IPS-NIHi7 (cell line): ENCODE measurements at regions not wholly inside any gene's neighbourhood (a gene's known extent, or its start where the extent isn't known, plus 50 kb on each side); places are given as distances from the start of the nearest gene placed in this dataset.

Experiments
- DNase-seq: peaks from one replicate; pipeline ENCODE4 v3.0.0; 2012; ENCODE audit warnings: mixed read lengths; ENCODE audit errors: extremely low spot score

DNA sequence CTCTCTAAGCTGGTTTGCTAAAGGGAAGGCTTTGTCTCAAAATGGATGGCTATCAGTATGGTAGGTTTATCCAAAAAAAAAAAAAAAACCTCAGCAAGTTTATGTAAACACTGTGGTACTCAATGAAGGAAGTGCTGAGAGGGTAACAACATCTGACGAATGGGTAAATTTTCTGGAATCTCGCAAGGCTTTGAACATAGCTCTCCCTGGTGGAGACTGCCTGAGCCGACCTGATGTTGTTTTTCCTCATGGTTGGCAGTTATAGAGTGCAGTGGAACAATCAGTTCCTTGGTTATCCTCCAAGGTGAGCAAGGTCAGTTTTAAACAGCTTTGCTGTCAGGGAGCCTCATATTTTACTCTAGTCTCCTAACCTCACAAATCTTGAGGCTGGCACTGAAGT, 94.6 kb downstream of the ZPLD1 start:
- DNase-seq, result peak; percentile 65

DNA sequence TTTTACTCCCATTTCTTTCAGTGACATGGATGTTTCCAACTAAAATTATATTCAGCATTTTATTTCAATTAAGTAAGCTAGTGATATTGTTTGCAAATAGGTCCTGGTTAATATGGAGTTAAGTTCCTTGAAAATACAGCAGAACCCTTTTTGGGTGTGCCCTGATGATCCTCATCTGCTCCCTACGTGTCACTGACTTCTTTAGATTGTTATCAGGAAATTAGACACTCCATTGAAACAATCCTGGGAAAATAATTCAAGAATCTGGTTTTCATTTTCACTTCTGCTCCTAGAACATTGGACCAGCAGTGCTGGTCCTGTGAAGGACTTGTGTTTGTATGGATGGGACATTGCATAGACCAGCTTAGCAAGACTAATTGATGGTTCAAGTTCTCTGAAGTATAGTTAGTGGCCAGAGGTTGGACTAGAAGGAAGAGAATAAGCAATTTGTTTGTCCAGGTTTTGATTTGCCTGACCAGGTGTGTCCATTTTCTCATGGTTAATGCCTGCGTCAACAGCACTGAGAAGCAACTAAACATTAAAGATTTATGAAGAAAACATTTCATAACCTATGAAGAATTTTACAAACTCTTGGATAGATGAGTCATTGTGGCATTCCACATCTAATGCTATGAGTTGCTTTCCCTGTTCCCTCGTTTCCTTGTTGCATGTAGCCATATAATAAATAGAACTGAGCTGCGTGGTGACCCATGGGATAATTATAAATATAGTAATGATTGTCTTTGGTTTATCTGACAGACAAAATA, 95.8 kb downstream of the ZPLD1 start:
- DNase-seq, result no peak

DNA sequence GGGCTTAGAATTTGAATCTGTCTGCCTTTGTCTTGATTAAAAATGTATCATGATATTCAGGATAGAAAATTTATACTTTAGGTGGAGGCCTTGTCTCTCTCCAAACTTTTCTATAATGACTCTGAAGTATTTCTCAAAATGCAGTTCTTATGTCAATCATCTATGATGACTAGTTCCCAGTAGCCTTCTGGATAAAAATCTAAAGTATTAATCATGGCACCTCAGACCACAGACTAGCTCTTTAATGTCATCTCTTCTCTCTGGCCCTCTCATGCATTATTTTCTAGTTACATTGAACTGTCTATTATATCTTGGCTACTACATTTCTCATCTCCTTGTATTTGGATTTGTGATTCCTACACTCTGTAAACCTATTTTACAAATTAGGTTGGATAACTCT, 96.9 kb downstream of the ZPLD1 start:
- no peak for DNase-seq

DNA sequence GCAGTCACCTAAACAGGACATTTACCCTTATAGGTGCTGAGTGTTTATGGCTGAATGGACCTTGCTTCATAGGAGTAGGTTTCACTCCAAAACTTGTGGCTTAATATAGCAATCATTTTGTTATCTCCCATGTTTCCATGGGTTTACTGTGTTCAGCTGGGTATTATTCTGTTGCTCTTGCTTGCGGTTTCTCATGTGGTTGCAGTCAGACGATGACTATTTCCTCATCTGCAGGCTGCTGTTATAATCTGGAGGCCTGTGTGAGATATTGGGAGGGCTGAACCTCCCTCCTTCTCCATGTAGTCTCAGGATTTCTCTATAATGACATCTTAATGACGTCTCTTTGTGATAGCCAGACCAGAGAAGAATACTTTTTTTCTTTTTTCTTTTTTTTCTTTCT, 98.1 kb downstream of the ZPLD1 start:
- no peak for DNase-seq

DNA sequence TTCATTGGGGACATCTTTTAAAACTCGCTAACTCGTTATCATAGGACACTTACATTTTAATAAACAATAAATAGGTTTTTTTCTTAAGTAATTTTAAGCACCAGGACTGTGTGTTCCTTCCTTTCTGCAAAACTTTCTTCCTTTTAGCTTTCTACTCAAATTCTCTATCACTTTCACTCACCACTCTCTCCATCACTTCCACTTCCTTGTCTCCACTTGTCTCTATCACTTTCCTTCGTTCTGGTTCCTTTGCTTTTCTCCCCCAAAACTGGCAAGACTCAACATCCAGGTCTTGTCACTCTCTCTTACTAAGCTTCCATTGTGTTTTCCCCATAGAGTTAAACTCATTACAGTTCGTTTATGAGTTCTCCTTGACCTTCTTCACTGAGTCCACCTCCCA, 99.0 kb downstream of the ZPLD1 start:
- DNase-seq, result no peak

DNA sequence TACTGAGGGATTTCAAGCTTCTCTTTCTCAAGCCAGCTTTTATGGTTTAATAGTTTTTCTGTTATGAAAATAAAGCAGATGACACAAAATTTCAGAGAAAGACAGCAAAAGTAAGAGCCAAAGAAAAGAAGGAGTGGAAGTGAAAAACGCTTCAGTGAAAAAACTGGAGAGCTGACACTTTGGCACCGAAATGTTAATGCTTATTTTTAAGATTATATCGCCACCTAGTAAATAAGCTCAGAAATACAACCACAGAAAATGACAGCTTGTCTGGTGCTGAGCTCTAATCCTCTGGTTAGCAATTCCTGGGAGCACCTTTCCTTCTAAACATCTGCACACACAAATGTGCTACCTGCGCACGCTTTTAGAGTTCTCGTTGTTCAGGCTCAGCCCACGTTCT, 101.6 kb downstream of the ZPLD1 start:
- peak; percentile 32 for DNase-seq

DNA sequence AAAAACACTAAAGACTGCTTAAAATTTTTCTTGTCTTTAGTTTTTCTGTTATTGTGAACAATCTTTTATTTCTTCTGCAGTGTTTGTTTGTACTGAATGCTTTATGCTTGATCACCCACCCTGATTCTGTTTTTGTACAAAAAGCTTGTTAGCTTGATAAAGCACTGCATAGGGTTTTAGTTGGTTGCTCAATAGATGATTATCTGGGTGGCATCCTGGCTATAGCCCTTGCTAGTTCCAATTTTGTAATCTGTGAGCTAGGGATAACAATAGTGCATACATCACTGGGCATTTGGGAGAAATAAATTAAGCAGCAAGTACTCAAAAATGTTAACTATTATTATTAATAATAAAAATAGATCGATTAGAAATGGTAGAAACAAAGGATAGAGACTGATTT, 102.3 kb downstream of the ZPLD1 start:
- DNase-seq, result no peak

DNA sequence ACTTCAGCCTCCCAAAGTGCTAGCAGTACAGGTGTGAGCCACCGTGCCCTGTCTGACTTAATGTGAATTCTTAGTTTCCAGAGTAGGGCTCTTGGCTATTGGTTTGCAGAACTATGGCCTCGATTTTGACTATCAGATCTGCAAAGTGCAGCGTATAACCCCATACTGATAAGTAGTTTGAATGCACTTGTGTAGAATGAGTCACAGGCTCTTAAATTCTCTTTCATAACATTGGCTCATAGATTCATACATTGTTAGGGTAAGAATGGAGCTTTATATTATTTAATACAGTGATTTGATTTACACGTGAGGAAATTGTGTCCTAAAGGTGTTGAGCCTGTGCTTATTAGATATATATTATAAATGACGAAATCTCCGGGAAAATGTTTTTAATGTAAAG, 109.9 kb downstream of the ZPLD1 start:
- no peak for DNase-seq

DNA sequence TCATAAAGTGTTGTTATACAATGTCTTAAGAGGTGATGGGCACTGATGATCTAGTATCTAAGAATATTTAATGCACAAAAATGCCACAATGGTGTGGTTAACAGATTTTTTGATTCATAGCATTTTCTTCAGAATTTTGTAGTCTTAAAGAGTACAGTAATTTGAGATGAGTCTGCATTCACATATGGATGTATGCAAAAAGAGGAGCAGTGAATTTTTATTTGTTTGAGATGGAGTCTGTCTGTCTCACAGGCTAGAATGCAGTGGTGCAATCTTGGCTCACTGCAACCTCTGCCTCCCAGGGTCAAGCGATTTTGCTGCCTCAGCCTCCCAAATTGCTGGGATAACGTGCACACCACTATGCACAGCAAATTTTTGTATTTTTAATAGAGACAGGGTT, 110.5 kb downstream of the ZPLD1 start:
- DNase-seq, result no peak

DNA sequence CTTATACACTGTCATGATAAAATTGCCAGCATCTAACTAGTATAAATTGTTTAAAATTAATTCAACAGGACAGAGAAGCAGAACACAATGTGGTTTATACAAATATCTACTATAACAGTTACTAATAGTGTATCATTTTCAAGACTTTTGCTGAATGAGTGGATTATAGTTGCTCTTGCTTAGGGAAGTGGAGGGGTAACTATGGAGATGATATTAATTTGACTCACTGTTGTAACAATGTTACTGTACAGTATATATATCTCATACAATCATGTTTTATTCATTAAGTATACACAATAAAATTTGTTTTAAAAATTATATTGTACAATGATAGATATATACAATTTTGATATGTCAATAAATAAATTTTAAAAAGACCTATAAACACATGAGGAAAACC, 119.1 kb downstream of the ZPLD1 start:
- DNase-seq, result no peak

DNA sequence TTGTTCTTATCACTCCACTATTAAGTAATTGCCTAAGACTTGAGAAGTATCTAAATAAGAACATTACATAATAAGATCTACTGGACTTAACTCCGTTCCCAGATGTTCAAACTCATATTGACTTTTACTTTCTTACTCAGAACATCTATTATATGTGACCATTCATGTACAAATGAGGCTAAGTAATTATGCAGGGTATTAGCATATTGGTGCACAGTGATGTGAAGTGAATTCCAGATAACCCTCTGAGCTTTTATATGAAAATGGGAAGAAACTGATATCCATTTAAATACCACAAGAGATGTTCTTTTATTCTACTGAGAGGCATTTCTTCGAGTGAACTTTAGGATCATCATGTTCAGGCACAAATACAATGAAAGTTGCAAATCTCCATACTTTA, 135.7 kb downstream of the ZPLD1 start:
- DNase-seq, result no peak

DNA sequence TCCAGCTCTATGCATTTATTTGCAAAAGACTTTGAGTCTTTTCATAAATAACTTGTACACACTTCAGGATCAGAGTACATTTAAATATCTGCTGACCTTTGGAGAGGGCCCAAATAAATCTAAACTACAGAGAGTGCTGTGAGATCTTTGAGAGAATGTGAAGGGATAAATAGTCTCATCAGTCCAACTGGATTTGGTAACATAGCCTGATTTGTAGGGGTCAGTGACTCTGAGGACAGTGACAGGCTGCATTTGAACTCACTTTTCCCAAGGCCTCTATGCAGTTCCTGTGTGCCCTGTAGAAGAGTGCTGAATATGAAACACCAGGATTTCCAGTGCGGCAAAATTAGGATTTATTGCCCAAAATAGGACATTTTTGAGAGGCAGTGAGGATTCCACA, 136.2 kb downstream of the ZPLD1 start:
- DNase-seq, result no peak

DNA sequence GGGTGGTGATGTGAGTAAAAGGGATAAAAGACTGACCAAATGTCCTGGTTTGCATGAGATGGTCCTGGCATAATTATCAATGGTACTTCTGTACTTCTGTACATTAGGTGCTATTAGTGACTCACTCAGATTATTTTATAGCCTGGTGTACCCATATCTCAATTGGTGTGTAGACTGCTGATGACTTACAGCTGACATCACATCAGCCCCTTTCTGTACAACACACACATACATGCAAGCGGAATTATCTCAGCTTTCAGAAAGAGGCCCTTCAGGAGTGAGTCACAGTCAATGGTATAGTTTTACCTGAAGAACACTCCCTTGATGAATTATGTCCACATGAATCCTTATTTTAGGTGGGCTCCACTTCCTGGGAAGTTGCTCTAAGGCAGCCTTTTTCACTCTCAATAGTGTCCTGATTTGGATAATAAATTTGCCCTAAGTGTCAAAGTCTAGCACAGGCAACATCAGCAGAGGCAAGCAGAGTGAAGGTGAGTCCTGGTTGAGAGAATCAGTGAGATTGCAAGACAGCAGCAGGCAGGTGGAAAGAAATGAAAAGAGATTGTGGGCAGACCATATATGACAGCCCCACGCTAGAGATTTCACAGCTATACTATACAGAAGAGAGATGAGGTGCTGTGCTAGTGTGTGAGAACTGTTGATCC, 137.0 kb downstream of the ZPLD1 start:
- no peak for DNase-seq

DNA sequence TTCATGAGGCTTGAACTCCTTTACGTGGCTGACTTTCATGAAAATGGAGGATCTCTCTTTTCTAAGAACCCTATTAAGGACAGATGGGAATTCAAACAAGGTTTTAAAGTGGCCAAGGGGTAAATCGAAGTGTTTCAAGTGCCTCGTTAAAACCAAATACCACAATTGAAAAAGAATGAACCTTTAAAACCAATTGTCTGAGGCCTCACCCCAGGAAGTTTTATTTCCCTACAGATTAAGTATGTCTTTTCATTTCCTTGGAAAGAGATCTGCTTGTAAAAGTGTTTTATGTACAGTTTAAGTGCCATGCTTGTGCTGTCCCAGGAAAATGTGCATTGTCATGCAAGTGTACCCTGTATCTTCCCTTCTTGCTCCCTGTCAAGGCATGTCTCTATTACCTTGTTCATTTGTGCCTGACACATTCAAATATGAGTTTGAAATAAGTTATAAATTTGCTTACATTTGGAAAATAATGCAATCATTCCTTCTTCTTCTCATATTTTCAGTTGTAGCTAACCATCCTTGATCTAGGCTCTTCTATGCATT, 138.7 kb downstream of the ZPLD1 start:
- DNase-seq, result no peak

DNA sequence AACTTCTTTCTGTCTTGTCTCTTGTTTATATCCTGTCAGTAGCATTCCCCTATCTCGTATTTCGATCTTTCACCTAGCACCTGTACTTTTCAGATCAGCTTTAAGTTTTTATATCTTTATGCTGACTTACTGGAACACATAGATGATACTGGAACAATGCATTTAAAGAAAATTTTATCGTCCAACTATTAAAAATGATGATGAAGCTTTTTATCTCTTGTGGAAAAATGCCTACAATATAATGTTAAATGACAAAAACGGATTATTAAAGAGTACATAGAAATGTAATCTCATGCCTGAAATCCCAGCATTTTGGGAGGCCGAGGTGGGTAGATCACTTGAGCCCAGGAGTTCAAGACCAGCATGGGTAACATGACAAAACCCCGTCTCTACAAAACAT, 139.5 kb downstream of the ZPLD1 start:
- no peak for DNase-seq

DNA sequence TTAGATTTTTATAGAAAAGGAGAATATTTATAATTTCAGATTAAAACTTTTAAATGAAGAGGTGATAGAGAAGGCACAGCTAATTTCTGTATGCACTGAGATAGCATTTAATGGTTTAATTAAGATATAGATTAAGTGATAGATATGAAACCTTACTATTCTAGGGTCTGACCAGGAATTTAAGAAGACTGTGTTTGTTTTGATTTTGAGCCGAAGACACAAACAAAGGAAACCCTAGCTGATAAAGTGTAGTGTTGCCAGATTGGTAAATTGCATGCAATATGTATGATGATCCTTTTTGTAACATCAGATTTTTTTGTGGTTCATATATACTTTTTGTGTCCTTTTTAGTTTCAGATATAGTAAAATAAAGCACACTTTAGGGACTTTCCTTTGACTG, 141.8 kb downstream of the ZPLD1 start:
- DNase-seq, result no peak

DNA sequence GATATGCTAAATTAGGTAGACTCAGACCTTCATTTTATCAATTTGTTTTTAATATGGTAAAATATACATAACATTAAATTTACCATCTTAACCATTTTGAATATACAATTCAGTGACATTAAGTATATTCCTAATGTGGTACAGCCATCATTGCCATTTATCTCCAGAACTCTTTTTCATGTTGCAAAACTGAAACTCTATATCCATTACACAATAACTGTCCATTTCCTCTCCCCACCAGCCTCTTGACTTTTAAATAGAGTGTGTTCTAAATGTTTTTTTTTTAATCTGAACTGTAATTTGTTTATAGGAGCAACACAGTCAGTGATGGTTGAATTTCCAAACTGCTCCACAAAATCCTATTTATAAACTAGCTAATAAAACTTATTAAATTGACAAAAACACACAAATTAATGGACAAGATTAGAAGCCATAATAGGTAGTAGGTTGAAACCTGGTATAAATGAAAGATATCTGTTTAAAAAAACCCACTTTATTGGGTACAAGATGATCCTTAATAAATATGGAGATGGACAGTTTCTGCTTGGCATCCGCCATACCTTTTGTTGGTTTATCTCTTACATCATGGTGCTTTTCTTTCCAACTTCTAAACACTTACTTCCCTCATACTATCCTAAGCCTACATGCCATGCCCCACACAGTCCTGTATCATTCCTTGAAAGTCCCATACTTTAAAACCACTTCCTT, 142.4 kb downstream of the ZPLD1 start:
- no peak for DNase-seq

DNA sequence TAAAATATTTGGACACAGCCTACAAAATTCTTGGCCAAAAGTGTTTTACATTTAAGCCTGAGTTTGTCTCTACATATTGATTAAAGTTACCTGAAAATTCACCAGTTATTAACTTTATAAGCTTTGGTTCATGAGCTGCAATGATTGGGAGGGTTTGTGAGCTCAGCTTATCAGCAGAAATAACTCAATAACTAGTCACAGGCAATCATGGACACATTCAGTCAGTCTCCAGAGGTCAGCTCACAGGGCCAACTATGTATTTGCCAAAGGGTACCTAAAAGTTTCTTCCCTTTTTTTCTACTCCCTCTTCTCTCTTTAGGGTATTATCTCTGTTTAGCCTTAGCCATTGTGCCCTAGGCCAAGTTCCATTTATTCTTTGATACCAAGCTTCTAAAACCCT, 145.9 kb downstream of the ZPLD1 start:
- DNase-seq, result no peak

DNA sequence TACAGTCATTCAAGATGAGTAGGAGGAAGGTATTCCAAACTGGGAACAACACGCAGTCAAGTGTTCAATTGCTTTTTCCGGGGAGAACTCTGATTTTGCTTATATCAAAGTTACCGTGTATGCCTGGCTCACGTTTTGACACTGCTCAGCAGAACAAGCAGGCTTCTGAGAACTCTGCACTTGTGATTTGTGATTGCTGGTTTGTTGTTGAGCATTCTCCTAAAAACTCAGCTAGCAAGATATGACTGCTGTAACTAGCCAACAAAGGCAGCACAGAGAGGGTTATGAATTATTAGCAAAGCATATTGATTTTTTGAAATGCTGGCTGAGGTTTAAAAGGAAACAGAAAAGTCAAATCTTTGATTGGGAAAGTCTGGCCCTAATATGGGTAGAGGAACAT, 151.7 kb downstream of the ZPLD1 start:
- DNase-seq, result no peak

DNA sequence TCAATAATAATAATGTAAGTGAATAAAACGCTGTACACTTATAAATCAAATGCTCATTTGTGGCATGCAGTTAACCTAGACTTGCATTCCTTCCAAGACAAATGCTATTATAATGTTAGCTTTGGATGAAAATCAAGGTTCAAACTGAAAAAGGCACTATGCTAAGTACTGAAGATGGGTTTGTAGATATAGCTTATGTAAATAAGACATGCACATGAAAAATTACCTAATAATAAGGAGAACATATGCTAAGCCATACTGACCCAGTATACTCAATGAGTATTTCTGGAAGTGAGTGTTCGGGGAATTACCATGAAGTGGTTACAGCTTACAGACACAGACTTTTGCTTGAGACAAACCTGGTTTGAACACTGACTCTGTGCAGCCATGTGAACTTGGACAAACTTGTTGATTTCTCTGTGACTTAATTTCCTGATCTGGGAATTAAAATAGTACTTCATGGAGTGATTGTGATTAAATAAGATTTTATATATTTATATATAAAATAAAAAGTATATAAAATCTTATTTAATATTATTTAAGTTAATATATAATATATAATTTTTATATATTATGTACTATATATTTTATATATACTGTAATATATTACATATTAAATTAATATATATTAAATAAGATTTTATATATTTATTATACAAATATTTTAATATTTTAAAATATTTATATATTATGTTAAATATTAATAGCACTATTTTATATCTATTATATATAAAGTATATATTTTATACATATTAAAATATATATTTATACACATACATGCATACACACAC, 159.2 kb downstream of the ZPLD1 start:
- DNase-seq, result no peak

DNA sequence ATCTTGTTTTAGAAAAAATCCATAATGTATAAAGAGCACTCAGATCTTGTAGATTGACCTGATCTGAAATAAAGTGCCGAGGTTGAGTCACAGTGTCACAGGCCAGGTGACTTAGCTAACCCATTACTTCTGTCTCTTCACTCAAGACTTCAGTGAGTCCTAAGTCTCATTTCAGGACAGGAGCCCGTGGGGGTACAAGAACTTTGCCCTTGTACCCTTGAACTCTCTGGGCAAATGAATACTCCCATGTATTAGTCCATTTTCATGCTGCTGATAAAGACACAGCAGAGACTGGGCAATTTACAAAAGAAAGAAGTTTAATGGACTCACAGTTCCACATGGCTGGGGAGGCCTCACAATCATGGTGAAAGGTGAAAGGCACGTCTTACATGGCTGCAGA, 160.2 kb downstream of the ZPLD1 start:
- no peak for DNase-seq
